Sigmoid colon (tissue), 4 donors: ENCODE measurements at regions not wholly inside any gene's neighbourhood (a gene's known extent, or its start where the extent isn't known, plus 50 kb on each side); places are given as distances from the start of the nearest gene placed in this dataset.

ENCODE experiments used
- EP300 ChIP-seq, 4 donors: sonication (generic); formaldehyde crosslinking; IDR thresholded peaks; one replicate each; pipeline ENCODE4 v1.6.1; 2017; ENCODE audit warnings: antibody characterized with exemption in 4 of 4
- POLR2A ChIP-seq, 2 donors: fragments of 450-650 bp; IDR thresholded peaks; one replicate each; pipeline ENCODE4 v1.6.1; 2016; ENCODE audit warnings: antibody characterized with exemption in 2 of 2, mild to moderate bottlenecking in 2 of 2, moderate library complexity in 2 of 2
- POLR2AphosphoS5 ChIP-seq, 4 donors: sonication (generic); formaldehyde crosslinking; IDR thresholded peaks; one replicate each; pipeline ENCODE4 v1.6.1; 2017; ENCODE audit warnings: antibody characterized with exemption in 4 of 4
- TF ChIP-seq, protein P1 (sequence below), 4 experiments: fragments of 450-650 bp in 3 of 4; fragments of 200-600 bp in 1 of 4; IDR thresholded peaks; one replicate each; pipeline ENCODE4 v1.5.1; 2016 to 2019; ENCODE audit warnings: antibody characterized with exemption in 4 of 4, mild to moderate bottlenecking in 3 of 4, moderate library complexity in 2 of 4

GRCh38 chr6:91565207-91565606 lies 978.3 kb upstream of the MAP3K7 start:
- TF ChIP-seq POLR2AphosphoS5 (IDR thresholded peaks at IDR 0.05), result no peak
- TF ChIP-seq, protein P1, sequence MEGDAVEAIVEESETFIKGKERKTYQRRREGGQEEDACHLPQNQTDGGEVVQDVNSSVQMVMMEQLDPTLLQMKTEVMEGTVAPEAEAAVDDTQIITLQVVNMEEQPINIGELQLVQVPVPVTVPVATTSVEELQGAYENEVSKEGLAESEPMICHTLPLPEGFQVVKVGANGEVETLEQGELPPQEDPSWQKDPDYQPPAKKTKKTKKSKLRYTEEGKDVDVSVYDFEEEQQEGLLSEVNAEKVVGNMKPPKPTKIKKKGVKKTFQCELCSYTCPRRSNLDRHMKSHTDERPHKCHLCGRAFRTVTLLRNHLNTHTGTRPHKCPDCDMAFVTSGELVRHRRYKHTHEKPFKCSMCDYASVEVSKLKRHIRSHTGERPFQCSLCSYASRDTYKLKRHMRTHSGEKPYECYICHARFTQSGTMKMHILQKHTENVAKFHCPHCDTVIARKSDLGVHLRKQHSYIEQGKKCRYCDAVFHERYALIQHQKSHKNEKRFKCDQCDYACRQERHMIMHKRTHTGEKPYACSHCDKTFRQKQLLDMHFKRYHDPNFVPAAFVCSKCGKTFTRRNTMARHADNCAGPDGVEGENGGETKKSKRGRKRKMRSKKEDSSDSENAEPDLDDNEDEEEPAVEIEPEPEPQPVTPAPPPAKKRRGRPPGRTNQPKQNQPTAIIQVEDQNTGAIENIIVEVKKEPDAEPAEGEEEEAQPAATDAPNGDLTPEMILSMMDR (IDR thresholded peaks at IDR 0.05), result no peak
- no peak for TF ChIP-seq EP300 (IDR thresholded peaks at IDR 0.05)
- no peak for TF ChIP-seq POLR2A (IDR thresholded peaks at IDR 0.05)
